Breast epithelium (tissue), 4 donors: ENCODE measurements at regions not wholly inside any gene's neighbourhood (a gene's known extent, or its start where the extent isn't known, plus 50 kb on each side); places are given as distances from the start of the nearest gene placed in this dataset.

Experiments
- DNase-seq, 2 donors: peaks; one replicate each; pipeline ENCODE4 v3.0.0-alpha.2; 2019; ENCODE audit warnings: low spot score in 2 of 2
- H3K27ac ChIP-seq, 2 donors: fragments of 200-600 bp; sonication (generic) in 1 of 2; one replicate each; pipeline ENCODE4 v1.5.1; 2016 to 2019; ENCODE audit warnings: mild to moderate bottlenecking in 1 of 2
- H3K27me3 ChIP-seq, 2 donors: fragments of 200-600 bp; sonication (generic) in 1 of 2; one replicate each; pipeline versions ENCODE4 v1.5.1 to v1.6.0; 2017 to 2019; ENCODE audit warnings: control low read depth in 1 of 2, mild to moderate bottlenecking in 1 of 2
- H3K36me3 ChIP-seq: fragments of 200-600 bp; one replicate; pipeline ENCODE4 v1.5.1; 2019
- H3K4me1 ChIP-seq, 2 donors: fragments of 200-600 bp; sonication (generic); one replicate each; pipeline ENCODE4 v1.5.1; 2016 to 2019; ENCODE audit warnings: control low read depth in 1 of 2
- H3K4me3 ChIP-seq, 3 donors: fragments of 200-600 bp; sonication (generic); 1 replicate in 2 of 3; 2 replicates in 1 of 3; pipeline ENCODE4 v1.5.1; 2016 to 2019; ENCODE audit warnings: mild to moderate bottlenecking in 3 of 3, moderate library complexity in 2 of 3
- H3K9me3 ChIP-seq, 2 donors: fragments of 200-600 bp; sonication (generic) in 1 of 2; one replicate each; pipeline ENCODE4 v1.5.1; 2016 to 2019; ENCODE audit warnings: control low read depth in 1 of 2
- CTCF ChIP-seq, 3 donors: fragments of 450-650 bp; IDR thresholded peaks; one replicate each; pipeline ENCODE4 v1.5.1; 2016 to 2017; ENCODE audit warnings: antibody characterized with exemption in 3 of 3, mild to moderate bottlenecking in 3 of 3, moderate library complexity in 3 of 3
- POLR2A ChIP-seq: fragments of 450-650 bp; IDR thresholded peaks from one replicate; pipeline ENCODE4 v1.6.1; 2016; ENCODE audit warnings: antibody characterized with exemption, mild to moderate bottlenecking, moderate library complexity
- POLR2AphosphoS5 ChIP-seq, 3 donors: sonication (generic); formaldehyde crosslinking; IDR thresholded peaks; one replicate each; pipeline ENCODE4 v1.6.1; 2017; ENCODE audit warnings: antibody characterized with exemption in 3 of 3
- intact Hi-C: fragments of 100-400 bp; cut with DNase I; formaldehyde crosslinking; loops from one replicate; pipeline ENCODE4 v1.15.1; 2023; ENCODE audit warnings: low total_unique reads

GRCh38 chr15:85312929-85313331 is 67.5 kb upstream of the AKAP13 start:
- no peaks in the 10 kb centered on the region for H3K9me3 ChIP-seq
- H3K27me3 ChIP-seq: no peaks in the 10 kb centered on the region
- H3K4me3 ChIP-seq: no peak overlapping the region
- intact Hi-C loops: no loop called here
- no peaks in the 10 kb centered on the region for H3K36me3 ChIP-seq
- no peak for DNase-seq
- no peak overlapping the region for H3K27ac ChIP-seq
- no peak for TF ChIP-seq POLR2A
- no peak for TF ChIP-seq CTCF (IDR thresholded peaks at IDR 0.05)
- TF ChIP-seq POLR2AphosphoS5 (IDR thresholded peaks at IDR 0.05): no peak
- H3K4me1 ChIP-seq: no peaks in the 10 kb centered on the region

- intact Hi-C loops: no loop called here
- no peak overlapping the region for H3K4me3 ChIP-seq
- no peak for DNase-seq
These were observed 67.1 kb upstream of the AKAP13 start for GRCh38 chr15:85313339-85313738.

GRCh38 chr15:85314146-85314545 is 66.3 kb upstream of the AKAP13 start:
- intact Hi-C loops: no loop called here
- no peak for DNase-seq
- H3K36me3 ChIP-seq: no peaks in the 10 kb centered on the region
- no peak overlapping the region for H3K4me3 ChIP-seq
- no peak overlapping the region for H3K27ac ChIP-seq
- H3K4me1 ChIP-seq: no peaks in the 10 kb centered on the region
- no peaks in the 10 kb centered on the region for H3K27me3 ChIP-seq
- TF ChIP-seq POLR2A (no peak), CTCF (IDR thresholded peaks at IDR 0.05) (no peak), POLR2AphosphoS5 (IDR thresholded peaks at IDR 0.05) (no peak)
- no peaks in the 10 kb centered on the region for H3K9me3 ChIP-seq

More at GRCh38 chr15:85313339-85313738, 67.1 kb upstream of the AKAP13 start:
- Histone ChIP-seq H3K27ac (no peak overlapping the region), H3K36me3 (no peaks in the 10 kb centered on the region), H3K27me3 (no peaks in the 10 kb centered on the region), H3K9me3 (no peaks in the 10 kb centered on the region), H3K4me1 (no peaks in the 10 kb centered on the region)
- TF ChIP-seq POLR2AphosphoS5 (IDR thresholded peaks at IDR 0.05): no peak
- TF ChIP-seq CTCF (IDR thresholded peaks at IDR 0.05): no peak
- TF ChIP-seq POLR2A: no peak

- no peaks in the 10 kb centered on the region for H3K4me1 ChIP-seq
- TF ChIP-seq POLR2AphosphoS5 (IDR thresholded peaks at IDR 0.05): no peak
- no peak for TF ChIP-seq CTCF (IDR thresholded peaks at IDR 0.05)
- TF ChIP-seq POLR2A: no peak
- no peaks in the 10 kb centered on the region for H3K36me3 ChIP-seq
- no peaks in the 10 kb centered on the region for H3K27me3 ChIP-seq
- no peak for DNase-seq
- intact Hi-C loops: no loop called here
- H3K27ac ChIP-seq: no peak overlapping the region
- H3K9me3 ChIP-seq: no peaks in the 10 kb centered on the region
- H3K4me3 ChIP-seq: no peak overlapping the region
These were observed 65.8 kb upstream of the AKAP13 start for GRCh38 chr15:85314633-85315032.

GRCh38 chr15:85316244-85316934 is 64.0 kb upstream of the AKAP13 start:
- H3K27me3 ChIP-seq: no peaks in the 10 kb centered on the region
- no peak for DNase-seq
- H3K9me3 ChIP-seq: no peaks in the 10 kb centered on the region
- no peaks in the 10 kb centered on the region for H3K36me3 ChIP-seq
- intact Hi-C loops: no loop called here
- TF ChIP-seq CTCF (IDR thresholded peaks at IDR 0.05): no peak
- no peak for TF ChIP-seq POLR2A
- TF ChIP-seq POLR2AphosphoS5 (IDR thresholded peaks at IDR 0.05): no peak
- no peaks in the 10 kb centered on the region for H3K4me1 ChIP-seq
- no peak overlapping the region for H3K27ac ChIP-seq
- H3K4me3 ChIP-seq: no peak overlapping the region
